Esophagus squamous epithelium (tissue), 5 donors: ENCODE measurements at regions not wholly inside any gene's neighbourhood (a gene's known extent, or its start where the extent isn't known, plus 50 kb on each side); places are given as distances from the start of the nearest gene placed in this dataset.

Experiments
- DNase-seq: peaks from one replicate; lab custom pipeline; 2025; lab: John Stamatoyannopoulos, UW
- H3K27ac ChIP-seq, 4 donors: fragments of 200-600 bp; sonication (generic); one replicate each; pipeline ENCODE4 v1.5.1; 2016 to 2019; ENCODE audit warnings: mild to moderate bottlenecking in 1 of 4
- H3K27me3 ChIP-seq, 4 donors: fragments of 200-600 bp; sonication (generic); 1 replicate in 3 of 4; 2 replicates in 1 of 4; pipeline versions ENCODE4 v1.5.1 to v1.6.0; 2017 to 2021; ENCODE audit warnings: antibody characterized with exemption in 1 of 4
- H3K36me3 ChIP-seq, 3 donors: fragments of 200-600 bp; sonication (generic); one replicate each; pipeline ENCODE4 v1.5.1; 2016 to 2019
- H3K4me1 ChIP-seq, 3 donors: fragments of 200-600 bp; sonication (generic); one replicate each; pipeline ENCODE4 v1.5.1; 2017 to 2019
- H3K4me3 ChIP-seq, 4 donors: fragments of 200-600 bp; sonication (generic); 1 replicate in 3 of 4; 2 replicates in 1 of 4; pipeline ENCODE4 v1.5.1; 2016 to 2019; ENCODE audit warnings: mild to moderate bottlenecking in 2 of 4, moderate library complexity in 1 of 4
- H3K9me3 ChIP-seq, 3 donors: fragments of 200-600 bp; sonication (generic); one replicate each; pipeline ENCODE4 v1.5.1; 2016 to 2019
- CTCF ChIP-seq, 6 experiments: fragments of 450-650 bp in 4 of 6; fragments of 200-600 bp in 2 of 6; sonication (generic) in 2 of 6; IDR thresholded peaks; one replicate each; pipeline ENCODE4 v1.5.1; 2016 to 2019; ENCODE audit warnings: antibody characterized with exemption in 6 of 6, mild to moderate bottlenecking in 4 of 6, moderate library complexity in 4 of 6
- POLR2A ChIP-seq, 4 donors: fragments of 450-650 bp; IDR thresholded peaks; one replicate each; pipeline ENCODE4 v1.6.1; 2017; ENCODE audit warnings: antibody characterized with exemption in 4 of 4, mild to moderate bottlenecking in 4 of 4, moderate library complexity in 3 of 4
- WGBS, 2 donors: methylation state at CpG; one replicate each; pipeline ENCODE4 v1.1.5; 2018; 5-methylcytosine and 5-hydroxymethylcytosine counted together
- intact Hi-C: fragments of 100-400 bp; cut with DNase I; formaldehyde crosslinking; loops from one replicate; pipeline ENCODE4 v1.15.0; 2022
- donor health status: DM: yes; HTN: yes; CAD: no.

GRCh38 chr1:196136396-196136795 is 471.8 kb downstream of the KCNT2 start:
- H3K27ac ChIP-seq = no peak overlapping the region
- intact Hi-C loops = no loop called here
- H3K36me3 ChIP-seq = no peaks in the 10 kb centered on the region
- H3K4me3 ChIP-seq = no peak overlapping the region
- no peaks in the 10 kb centered on the region for H3K27me3 ChIP-seq
- DNase-seq = no peak
- H3K9me3 ChIP-seq = no peaks in the 10 kb centered on the region
- 68 to 69% methylated on average over 4 of the region's 4 CpGs for WGBS, 2 donors
- H3K4me1 ChIP-seq = no peaks in the 10 kb centered on the region
- TF ChIP-seq CTCF (IDR thresholded peaks at IDR 0.05) = no peak
- TF ChIP-seq POLR2A (IDR thresholded peaks at IDR 0.05) = no peak

GRCh38 chr1:196131691-196132090 is 476.5 kb downstream of the KCNT2 start:
- Histone ChIP-seq H3K9me3 (no peaks in the 10 kb centered on the region), H3K27me3 (no peaks in the 10 kb centered on the region), H3K4me3 (no peak overlapping the region), H3K4me1 (no peaks in the 10 kb centered on the region), H3K36me3 (no peaks in the 10 kb centered on the region), H3K27ac (no peak overlapping the region)
- 82 to 86% methylated on average over 1 of the region's 1 CpG for WGBS, 2 donors
- TF ChIP-seq CTCF (IDR thresholded peaks at IDR 0.05) (no peak), POLR2A (IDR thresholded peaks at IDR 0.05) (no peak)
- DNase-seq = no peak
- intact Hi-C loops = no loop called here

GRCh38 chr1:196128835-196129234 is 479.4 kb downstream of the KCNT2 start:
- no peak for DNase-seq
- H3K27ac ChIP-seq = no peak overlapping the region
- no peaks in the 10 kb centered on the region for H3K36me3 ChIP-seq
- no peaks in the 10 kb centered on the region for H3K27me3 ChIP-seq
- TF ChIP-seq POLR2A (IDR thresholded peaks at IDR 0.05) (no peak), CTCF (IDR thresholded peaks at IDR 0.05) (no peak)
- no peak overlapping the region for H3K4me3 ChIP-seq
- H3K9me3 ChIP-seq = no peaks in the 10 kb centered on the region
- H3K4me1 ChIP-seq = no peaks in the 10 kb centered on the region
- intact Hi-C loops = no loop called here
- WGBS, 2 donors = 73 to 75% methylated on average over 2 of the region's 2 CpGs

GRCh38 chr1:196121181-196121580 is 487.1 kb downstream of the KCNT2 start:
- intact Hi-C loops = no loop called here
- WGBS, 2 donors = 85 to 86% methylated on average over 2 of the region's 2 CpGs

GRCh38 chr1:196115646-196116045 is 492.6 kb downstream of the KCNT2 start:
- TF ChIP-seq POLR2A (IDR thresholded peaks at IDR 0.05) (no peak), CTCF (IDR thresholded peaks at IDR 0.05) (no peak)
- WGBS, 2 donors = 6 to 11% methylated on average over 1 to 2 of the region's 2 CpGs
- Histone ChIP-seq H3K36me3 (no peaks in the 10 kb centered on the region), H3K4me3 (no peak overlapping the region), H3K4me1 (no peaks in the 10 kb centered on the region), H3K9me3 (no peaks in the 10 kb centered on the region), H3K27me3 (no peaks in the 10 kb centered on the region), H3K27ac (no peak overlapping the region)
- no peak for DNase-seq
- intact Hi-C loops = no loop called here

More at GRCh38 chr1:196121181-196121580, 487.1 kb downstream of the KCNT2 start:
- TF ChIP-seq POLR2A (IDR thresholded peaks at IDR 0.05) (no peak), CTCF (IDR thresholded peaks at IDR 0.05) (no peak)
- no peak overlapping the region for H3K4me3 ChIP-seq
- no peaks in the 10 kb centered on the region for H3K9me3 ChIP-seq
- no peaks in the 10 kb centered on the region for H3K4me1 ChIP-seq
- no peaks in the 10 kb centered on the region for H3K27me3 ChIP-seq
- H3K27ac ChIP-seq = no peak overlapping the region
- H3K36me3 ChIP-seq = no peaks in the 10 kb centered on the region
- DNase-seq = no peak
